ENCODE measurements at regions not wholly inside any gene's neighbourhood (a gene's known extent, or its start where the extent isn't known, plus 50 kb on each side); places are given as distances from the start of the nearest gene placed in this dataset.

- H3K27me3 ChIP-seq (ENCODE audit: control insufficient read depth, insufficient read depth, low read length): no peaks in the 10 kb centered on the region
- H3K4me3 ChIP-seq (ENCODE audit: low read depth, low read length): no peak overlapping the region
- no peak overlapping the region for H3K27ac ChIP-seq
- H3K36me3 ChIP-seq (ENCODE audit: control insufficient read depth, insufficient read depth, low read length): no peaks in the 10 kb centered on the region
- no peak overlapping the region for H3K9ac ChIP-seq
- no peak overlapping the region for H3K4me2 ChIP-seq (ENCODE audit: low read length)
- H3K79me2 ChIP-seq: no peaks in the 10 kb centered on the region
- no peaks in the 10 kb centered on the region for H3K9me3 ChIP-seq (ENCODE audit: control insufficient read depth, low read length)
- TF ChIP-seq, protein P1, sequence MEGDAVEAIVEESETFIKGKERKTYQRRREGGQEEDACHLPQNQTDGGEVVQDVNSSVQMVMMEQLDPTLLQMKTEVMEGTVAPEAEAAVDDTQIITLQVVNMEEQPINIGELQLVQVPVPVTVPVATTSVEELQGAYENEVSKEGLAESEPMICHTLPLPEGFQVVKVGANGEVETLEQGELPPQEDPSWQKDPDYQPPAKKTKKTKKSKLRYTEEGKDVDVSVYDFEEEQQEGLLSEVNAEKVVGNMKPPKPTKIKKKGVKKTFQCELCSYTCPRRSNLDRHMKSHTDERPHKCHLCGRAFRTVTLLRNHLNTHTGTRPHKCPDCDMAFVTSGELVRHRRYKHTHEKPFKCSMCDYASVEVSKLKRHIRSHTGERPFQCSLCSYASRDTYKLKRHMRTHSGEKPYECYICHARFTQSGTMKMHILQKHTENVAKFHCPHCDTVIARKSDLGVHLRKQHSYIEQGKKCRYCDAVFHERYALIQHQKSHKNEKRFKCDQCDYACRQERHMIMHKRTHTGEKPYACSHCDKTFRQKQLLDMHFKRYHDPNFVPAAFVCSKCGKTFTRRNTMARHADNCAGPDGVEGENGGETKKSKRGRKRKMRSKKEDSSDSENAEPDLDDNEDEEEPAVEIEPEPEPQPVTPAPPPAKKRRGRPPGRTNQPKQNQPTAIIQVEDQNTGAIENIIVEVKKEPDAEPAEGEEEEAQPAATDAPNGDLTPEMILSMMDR (IDR thresholded peaks at IDR 0.05): no peak
- no peak overlapping the region for H2AFZ ChIP-seq
- no peaks in the 10 kb centered on the region for H3K4me1 ChIP-seq
Observed at GRCh38 chr10:117740691-117741222, 198.2 kb downstream of the EMX2 start.

DNA sequence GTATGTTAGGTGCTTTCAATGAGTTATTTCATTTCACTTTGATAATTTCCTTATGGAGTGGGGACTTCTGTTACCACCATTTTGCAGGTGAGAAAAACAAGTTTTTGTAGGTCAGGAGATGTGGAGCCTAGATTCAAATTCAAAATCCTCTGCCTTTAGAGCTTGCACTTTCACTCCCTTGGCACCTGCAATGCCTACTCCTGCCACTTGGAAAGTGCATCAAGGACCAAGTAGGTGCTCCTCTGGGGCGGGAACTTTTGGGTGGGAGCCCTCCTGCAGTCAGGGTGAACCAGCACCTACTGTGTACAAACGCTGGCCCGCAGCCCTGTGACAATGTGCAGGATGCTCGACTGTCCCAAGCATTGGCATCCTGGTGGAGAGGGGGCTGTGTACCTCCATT, 199.0 kb downstream of the EMX2 start:
- H3K4me3 ChIP-seq (ENCODE audit: low read depth, low read length): no peak overlapping the region
- TF ChIP-seq, protein P1 (IDR thresholded peaks at IDR 0.05): no peak
- H3K27ac ChIP-seq: no peak overlapping the region
- no peaks in the 10 kb centered on the region for H3K36me3 ChIP-seq (ENCODE audit: control insufficient read depth, insufficient read depth, low read length)
- no peak overlapping the region for H3K9ac ChIP-seq
- no peaks in the 10 kb centered on the region for H3K9me3 ChIP-seq (ENCODE audit: control insufficient read depth, low read length)
- no peaks in the 10 kb centered on the region for H3K4me1 ChIP-seq
- H3K4me2 ChIP-seq (ENCODE audit: low read length): no peak overlapping the region
- no peak overlapping the region for H2AFZ ChIP-seq
- H3K79me2 ChIP-seq: no peaks in the 10 kb centered on the region
- H3K27me3 ChIP-seq (ENCODE audit: control insufficient read depth, insufficient read depth, low read length): no peaks in the 10 kb centered on the region

DNA sequence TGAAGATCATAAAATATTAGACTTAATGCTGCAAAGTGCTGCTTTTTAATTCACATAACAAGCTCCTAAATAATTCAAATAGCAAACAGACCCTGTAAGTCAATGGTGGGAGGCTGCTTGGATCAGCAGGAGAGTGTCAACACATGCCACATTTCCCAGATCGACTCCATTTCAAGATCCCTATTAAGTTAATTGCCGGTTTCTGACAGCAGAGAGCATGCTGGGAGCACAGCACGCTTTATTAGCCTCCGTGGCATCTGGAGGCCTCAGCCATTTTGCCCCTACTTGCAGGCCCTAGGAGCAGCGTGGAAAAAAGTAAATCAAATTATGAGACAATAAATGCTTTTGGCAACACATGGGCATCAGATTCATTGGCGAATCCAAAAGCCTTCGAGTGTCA, 201.0 kb downstream of the EMX2 start:
- no peaks in the 10 kb centered on the region for H3K27me3 ChIP-seq (ENCODE audit: control insufficient read depth, insufficient read depth, low read length)
- no peak overlapping the region for H3K27ac ChIP-seq
- H2AFZ ChIP-seq: no peak overlapping the region
- H3K4me2 ChIP-seq (ENCODE audit: low read length): no peak overlapping the region
- H3K79me2 ChIP-seq: no peaks in the 10 kb centered on the region
- no peak overlapping the region for H3K9ac ChIP-seq
- H3K4me1 ChIP-seq: no peaks in the 10 kb centered on the region
- no peak overlapping the region for H3K4me3 ChIP-seq (ENCODE audit: low read depth, low read length)
- H3K9me3 ChIP-seq (ENCODE audit: control insufficient read depth, low read length): no peaks in the 10 kb centered on the region
- no peaks in the 10 kb centered on the region for H3K36me3 ChIP-seq (ENCODE audit: control insufficient read depth, insufficient read depth, low read length)
- TF ChIP-seq, protein P1 (IDR thresholded peaks at IDR 0.05): no peak

GRCh38 chr10:117745301-117745700, 202.8 kb downstream of the EMX2 start:
- Histone ChIP-seq H3K79me2 (no peaks in the 10 kb centered on the region), H3K27me3 (ENCODE audit: control insufficient read depth, insufficient read depth, low read length) (no peaks in the 10 kb centered on the region), H3K36me3 (ENCODE audit: control insufficient read depth, insufficient read depth, low read length) (no peaks in the 10 kb centered on the region), H3K27ac (no peak overlapping the region), H3K4me3 (ENCODE audit: low read depth, low read length) (no peak overlapping the region), H3K4me1 (no peaks in the 10 kb centered on the region), H3K9me3 (ENCODE audit: control insufficient read depth, low read length) (no peaks in the 10 kb centered on the region), H3K9ac (no peak overlapping the region), H2AFZ (no peak overlapping the region), H3K4me2 (ENCODE audit: low read length) (no peak overlapping the region)
- TF ChIP-seq, protein P1 (IDR thresholded peaks at IDR 0.05): no peak

All from parathyroid adenoma (tissue), 2 donors.